ENCODE measurements at regions not wholly inside any gene's neighbourhood (a gene's known extent, or its start where the extent isn't known, plus 50 kb on each side); places are given as distances from the start of the nearest gene placed in this dataset.

DNA sequence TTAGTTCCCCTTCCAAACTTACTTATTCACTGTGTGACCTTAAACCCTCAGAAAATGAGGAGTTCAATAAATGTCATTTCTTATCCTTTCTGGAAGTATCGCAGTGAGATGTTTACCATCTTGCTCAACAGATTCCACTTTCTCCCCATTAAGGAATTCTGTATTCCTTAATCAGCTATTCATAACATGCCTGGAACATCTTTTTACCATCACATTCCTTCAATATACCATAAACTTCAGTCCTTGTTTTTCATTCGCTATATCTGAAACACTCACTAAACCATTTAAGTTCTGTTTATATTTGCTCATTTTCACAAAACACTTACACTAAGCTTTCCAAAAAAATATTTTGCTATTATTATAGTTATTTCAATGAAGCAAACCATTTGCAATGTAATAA is 1158.6 kb downstream of the CDH12 start:
- DNase-seq = no peak

DNA sequence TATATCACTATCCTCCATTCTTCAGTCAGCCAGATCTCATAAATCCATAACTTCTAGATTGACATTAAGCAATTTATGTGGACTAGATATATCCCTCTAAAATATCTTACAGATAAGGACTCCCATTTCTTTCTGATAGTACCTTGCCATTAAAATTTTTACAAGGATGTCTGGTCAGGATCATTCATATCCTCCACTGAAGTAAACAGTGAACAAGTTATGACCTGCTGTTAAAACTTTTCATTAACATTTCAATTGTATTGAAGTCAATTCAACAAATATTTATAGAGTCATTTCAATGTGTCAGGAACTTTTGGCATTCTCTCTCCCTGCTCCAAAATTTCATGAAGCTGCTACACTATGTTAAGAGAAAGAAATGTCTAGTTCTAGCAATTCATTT is 1159.6 kb downstream of the CDH12 start:
- no peak for DNase-seq

DNA sequence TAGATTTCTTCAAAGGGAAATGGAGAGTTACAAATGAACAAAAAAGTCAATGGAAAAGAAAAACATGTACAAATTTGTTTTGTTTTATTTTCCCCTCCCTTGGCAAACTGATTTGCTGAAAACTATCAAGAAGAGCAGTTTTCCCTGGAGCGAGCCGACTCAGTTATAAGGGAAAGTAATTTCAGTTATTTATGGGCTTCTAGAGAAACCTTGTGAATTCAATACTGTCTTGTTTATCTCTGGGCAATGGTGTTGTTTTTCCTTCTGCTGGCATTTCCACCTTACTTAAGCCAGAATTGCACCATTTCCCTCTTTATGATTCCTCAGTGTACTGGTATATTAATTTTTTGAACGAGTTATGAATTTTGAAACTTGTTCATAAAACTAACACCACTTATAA is 1163.6 kb downstream of the CDH12 start:
- no peak for DNase-seq

DNA sequence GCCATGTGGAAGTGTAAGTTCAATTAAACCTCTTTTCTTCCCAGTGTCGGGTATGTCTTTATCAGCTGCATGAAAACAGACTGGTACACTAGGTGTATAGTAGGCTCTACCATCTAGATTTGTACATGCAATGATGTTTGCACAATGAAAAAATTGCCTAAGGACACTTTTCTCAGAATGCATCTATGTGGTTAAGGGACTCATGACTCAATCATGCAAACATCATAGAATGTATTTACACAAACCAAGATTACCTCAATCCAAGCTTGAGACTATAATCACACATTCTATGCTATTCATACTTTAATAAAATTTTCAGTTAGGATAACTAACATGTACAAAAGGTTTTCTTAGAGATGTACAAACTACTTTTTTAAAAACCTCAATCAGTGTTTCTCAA is 1164.5 kb downstream of the CDH12 start:
- no peak for DNase-seq

DNA sequence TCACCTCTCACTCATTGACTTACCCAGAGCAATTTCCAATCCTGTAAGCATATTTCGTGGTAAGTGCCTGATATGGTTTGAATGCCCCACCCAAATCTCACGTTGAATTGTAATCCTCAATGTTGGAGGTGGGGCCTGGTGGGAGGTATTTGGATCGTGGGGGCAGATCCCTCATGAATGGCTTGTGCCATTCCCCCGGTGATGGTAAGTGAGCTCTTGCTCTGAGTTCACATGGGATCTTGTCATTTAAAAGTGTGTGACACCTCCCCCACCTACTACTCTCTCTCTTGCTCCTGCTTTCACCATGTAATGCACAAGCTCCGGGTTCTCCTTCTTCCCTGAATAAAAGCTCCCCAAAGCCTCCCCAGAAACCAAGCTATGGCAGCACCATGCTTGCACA is 1165.5 kb downstream of the CDH12 start:
- DNase-seq = no peak

DNA sequence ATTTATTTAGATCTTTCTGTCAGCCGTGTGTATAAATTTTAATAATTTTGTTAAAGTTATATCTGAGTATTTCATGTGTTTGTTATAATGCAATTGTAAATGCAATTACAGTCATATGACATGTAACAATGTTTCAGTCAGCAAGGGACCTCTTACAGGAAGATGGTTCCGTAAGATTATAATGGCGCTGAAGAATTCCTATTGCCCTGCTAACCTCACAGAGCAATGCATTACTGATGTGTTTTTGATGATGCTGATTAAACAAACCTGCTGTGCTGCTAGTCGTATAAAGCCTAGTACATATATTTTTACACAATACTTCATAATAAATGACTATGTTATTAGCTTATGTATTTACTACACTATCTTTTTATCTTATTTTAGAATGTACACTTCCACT is 1166.4 kb downstream of the CDH12 start:
- no peak for DNase-seq

DNA sequence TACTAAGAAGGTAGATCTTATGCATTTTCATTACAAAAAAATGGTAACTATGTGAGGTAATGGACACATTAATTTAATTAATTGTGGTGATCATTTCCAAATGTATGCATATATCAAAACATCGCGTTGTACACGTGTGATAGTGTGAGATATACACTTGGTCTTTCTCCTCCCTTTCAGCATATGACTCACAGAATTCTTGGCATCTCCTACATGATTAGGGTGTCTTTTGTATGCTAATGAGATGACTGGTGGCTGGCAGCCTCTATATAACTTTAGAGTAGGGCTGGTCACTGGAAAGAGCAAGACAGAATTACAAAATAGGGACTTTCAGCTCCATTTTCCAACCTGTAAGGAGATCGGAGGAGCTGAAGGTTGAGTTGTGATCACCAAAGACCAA is 1167.6 kb downstream of the CDH12 start:
- no peak for DNase-seq

DNA sequence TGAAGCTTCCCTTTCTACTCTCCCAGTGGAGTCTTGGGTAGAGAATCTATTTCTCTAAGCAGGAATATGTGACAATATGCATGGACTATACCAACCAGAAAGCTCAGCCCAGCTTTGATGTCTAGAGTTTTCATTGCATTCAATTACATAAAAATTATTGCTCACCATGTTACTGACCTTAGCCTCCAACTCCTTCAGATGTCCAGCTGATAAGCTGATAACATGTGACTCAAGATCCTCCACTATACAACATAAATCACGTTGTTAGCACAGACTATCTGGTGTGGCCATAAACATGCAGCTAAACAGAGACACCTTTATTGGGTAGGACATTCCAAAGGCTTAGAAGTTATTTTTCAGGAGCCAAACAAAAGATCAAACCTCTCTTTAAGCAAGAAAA is 1168.2 kb downstream of the CDH12 start:
- DNase-seq = no peak

DNA sequence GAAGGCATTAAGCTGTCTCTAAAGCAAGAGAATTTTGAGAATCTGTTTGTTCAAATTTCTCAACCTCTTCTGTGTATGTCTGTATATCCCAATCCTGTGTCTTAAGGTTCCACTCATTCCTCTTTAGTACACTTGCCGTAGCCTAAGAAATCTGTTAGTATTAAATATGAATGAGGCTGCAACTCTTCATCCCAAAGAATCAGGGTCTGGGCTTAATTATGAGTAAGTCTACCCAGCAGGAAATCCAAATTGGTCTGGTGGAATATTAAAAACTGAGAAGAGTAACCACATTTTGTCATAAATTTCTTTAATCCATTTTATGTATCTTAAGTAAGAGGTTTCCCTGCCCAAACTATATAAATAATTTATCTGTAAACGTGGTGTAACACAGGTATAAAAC is 1171.2 kb downstream of the CDH12 start:
- no peak for DNase-seq

DNA sequence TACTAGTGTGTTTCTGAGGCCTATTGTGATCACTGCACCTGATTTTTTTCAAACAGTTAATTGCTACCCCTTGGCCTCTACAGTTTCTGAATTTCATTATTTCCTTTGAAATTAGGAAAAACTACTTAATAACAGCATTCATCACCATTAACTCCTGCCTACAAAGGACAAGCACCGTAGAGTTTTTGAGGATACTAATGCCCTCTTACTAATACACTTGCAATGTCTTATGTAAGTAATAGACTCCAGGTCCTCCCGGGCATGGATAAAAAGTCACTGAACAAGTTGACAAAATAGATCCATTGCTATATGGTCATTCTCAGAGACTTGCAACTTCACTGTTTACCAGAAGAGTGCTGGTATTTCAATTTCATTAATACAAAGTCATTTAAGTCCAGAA is 1172.5 kb downstream of the CDH12 start:
- DNase-seq = no peak

DNA sequence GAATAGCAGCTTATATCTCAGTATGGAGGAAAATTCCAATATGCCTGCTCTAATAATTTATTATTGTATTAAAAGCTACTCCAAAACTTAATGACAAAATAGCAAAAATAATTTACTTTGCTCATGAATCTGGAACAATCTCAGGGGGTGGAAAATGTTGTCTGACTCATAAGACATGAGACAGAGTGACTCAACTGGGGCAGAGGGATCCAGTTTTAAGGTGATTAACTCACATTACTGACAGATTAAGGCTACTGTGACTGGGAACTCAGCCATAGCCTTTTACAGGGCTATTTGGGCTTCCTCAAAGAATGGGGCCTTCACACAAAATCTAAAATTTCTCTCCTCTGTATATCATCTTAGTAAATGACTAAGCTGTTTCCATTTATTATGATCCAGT is 1172.9 kb downstream of the CDH12 start:
- DNase-seq = no peak

DNA sequence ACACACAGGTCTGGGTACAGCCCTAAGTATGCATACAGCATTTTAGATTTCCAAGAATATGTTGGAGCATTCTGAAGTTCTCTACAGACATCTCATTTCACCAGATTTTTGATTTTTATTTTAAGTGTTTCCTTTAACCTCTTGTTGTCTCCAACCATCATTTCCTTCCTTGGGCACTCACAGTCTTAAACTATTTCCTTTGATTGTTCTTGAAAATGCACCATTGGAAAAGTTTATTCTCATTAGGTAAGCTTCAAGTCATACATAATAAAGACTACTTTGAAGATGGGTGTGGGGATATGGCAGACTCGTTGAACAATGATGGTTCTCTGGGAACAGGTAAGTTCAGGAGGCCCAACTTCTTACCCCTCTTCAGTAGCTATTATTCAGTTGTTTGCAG is 1174.6 kb downstream of the CDH12 start:
- DNase-seq = no peak

DNA sequence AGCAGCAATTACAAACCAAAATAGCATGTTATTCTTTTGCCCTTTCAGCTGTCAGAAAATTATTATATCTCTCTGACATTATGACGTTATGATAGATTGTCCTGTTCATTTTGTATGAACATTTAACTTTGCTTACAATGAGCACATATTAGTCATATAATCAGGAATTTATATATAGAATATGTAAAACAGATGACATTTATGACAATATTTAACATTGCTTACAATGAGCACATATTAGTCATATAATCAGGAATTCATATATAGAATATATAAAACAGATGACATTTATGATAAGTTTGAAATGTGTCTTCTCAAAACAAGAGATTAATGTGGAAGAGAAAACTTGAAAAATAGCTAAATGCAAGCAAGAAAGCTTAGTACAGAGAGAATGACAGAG is 1180.2 kb downstream of the CDH12 start:
- peak; percentile 35 for DNase-seq

DNA sequence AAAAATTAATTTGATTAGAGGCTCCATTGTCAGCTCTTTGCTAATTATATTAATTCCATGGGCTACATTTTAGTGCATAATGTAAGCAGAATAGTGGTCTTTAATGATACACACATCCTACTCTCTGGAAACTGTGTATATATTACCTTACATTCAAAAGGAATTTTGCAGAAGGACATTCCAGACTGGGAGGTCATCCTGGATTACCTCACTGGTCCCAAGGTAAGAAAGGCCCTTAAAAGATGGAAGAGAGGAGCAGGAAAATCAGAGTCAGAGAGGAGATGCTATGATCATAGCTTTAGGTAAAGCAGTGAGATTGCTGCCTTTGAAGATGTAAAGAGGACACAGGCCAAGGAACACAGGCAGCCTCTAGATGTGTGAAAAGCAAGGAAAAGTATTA is 1180.8 kb downstream of the CDH12 start:
- DNase-seq = no peak

DNA sequence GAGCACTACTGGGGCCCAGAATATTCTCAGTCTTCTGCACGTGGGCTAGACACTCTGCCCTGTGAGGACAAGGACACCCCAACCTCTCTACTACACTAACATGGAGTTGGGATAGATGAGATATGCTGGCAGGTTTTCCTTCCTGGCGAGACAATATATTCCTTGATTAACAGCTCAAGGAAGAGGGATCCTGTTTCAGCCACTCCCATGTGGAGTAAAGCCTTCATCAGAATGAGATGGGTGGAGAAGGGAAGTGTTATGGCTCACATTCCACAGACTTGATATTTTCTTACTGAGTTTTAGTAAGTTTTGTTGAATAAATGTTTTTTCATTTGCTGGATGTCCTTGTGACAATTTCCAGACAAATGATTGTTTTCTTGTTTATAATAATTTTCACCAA is 1187.6 kb downstream of the CDH12 start:
- no peak for DNase-seq

DNA sequence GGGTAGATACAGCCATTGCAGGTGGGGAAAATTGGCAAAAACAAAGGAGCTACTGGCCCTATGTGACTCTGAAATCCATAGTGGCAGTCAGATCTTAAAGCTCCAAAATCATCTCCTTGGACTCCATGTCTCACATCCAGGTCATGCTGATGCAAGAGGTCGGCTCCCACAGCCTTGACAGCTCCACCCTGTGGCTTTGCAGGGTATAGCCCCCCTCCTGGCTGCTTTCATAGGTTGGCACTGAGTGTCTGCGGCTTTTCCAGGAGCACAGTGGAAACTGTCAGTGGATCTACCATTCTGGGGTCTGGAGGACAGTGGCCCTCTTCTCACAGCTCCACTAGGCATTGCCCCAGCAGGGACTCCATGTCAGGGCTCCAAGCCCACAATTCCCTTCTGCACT is 1190.1 kb downstream of the CDH12 start:
- no peak for DNase-seq

DNA sequence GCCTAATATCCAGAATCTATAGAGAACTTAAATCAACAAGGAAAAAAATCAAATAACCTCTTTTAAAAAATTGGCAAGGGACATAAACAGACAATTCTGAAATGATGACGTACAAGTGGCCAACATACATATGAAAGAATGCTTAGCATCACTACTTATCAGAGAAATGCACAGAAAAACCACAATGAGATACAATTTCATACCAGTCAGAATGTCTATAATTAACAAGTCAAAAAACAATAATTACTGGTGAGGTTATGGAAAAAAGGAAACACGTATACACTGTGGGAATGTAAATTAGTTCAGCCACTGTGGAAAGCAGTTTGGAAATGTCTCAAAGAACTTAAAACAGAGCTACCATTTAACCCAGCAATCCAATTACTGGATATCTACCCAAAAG is 1192.0 kb downstream of the CDH12 start:
- no peak for DNase-seq

DNA sequence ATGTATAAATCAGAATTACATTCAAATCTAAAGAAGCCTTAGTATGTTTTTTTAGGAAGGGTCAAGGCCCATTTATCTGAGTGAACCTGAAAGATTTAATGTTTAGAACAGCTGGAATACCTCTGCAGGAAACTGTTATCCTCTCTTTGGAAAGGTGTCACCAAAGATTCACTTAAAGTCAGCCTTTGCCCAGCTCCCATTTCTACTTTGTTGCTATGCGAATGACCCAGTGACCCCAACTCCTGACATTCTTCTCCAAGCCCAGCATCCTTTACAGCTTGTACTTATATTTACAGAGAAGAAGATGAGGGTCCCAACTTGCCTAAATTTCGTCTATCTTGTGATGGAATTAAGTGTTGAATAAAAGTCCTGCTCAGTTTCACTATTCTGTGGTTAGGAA is 1198.6 kb downstream of the CDH12 start:
- no peak for DNase-seq

DNA sequence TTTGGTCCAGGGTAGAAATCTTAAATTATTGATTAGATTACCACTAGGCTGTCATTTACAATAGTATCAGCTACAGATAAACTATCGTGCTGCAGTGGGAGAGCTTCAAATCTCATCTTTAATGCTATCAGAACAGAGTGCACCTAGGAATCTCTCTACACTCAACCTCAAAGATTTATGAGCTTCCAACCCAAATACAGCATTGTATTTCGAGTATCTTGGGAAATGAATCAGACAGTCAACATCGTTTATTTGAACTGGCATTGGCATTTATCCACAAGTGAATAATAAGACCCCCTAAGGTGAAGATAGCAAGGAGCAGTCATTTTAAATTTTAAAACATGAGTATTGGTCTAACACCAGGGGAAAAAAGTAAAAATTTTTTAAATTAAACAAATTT is 1203.2 kb downstream of the CDH12 start:
- no peak for DNase-seq

DNA sequence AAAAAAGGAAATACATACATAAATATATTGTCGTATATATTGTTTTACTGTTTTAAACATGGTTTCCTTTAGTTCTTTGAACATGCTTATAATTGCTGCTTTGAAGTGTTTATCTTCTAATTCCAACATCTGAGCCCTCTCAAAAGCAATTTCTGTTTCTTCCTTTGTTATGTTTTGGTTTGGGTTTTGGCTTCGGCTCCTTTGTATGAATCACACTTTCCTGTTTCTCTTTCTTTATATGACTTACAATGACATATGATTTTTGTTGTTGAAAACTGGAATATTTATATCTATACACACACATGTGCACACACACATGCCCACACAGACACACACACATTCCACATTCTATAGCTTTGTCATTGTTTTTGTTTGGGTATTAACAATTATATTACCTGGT is 1206.7 kb downstream of the CDH12 start:
- no peak for DNase-seq

DNA sequence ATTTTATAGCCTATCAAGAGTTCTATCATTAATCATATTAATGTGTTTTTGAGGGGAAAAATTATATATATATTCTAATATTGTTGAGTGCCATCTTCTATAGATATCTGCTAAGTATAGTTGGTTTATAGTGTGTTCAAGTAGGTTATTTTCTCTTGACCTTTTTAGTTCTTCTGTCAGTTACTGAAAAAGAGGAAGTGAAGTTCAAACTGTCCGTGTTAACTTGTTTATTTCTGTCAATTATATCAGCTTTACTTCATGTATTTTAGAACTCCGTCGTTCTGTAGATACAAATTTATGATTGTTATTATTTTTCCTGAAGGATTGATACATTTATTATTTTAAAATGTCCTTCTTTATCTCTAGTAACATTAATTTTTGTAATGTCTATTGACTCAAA is 1209.1 kb downstream of the CDH12 start:
- no peak for DNase-seq

DNA sequence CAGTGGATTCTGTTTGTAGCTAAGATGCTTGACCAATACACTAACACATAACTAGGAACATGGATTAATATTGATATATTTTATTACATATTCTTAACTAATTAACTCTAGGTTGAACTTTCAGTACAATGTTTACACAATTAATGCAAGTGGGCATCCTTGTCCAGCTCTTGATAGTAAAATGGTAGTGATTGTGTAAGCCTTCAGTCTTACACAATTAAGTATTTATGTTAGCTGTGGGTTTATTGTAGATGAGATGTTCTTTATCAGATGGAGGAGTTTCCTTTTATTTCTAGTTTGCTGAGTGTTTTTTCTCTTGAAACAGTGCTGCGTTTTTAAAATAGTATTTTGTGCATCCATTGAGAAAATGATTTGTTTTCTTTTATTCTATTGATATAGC is 1210.8 kb downstream of the CDH12 start:
- DNase-seq = no peak

DNA sequence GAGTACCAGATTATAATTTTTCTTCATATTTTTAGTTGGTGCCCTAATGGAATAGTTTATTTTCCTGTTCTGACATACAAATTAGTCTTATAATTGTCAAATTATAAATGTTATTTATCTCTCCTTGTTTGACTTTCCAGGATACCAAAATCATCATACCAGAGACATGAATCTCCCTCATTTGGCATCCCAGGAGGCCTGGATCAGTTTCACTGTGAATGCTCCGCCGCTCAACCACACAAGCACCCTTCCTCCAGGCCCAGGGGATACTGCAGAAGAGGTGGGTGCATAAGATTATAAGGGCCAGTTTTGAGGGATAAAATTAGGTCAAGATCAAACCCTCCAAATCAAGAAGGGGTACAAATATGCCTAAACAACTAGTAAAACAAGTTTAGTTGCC is 1229.3 kb downstream of the CDH12 start:
- DNase-seq = no peak

DNA sequence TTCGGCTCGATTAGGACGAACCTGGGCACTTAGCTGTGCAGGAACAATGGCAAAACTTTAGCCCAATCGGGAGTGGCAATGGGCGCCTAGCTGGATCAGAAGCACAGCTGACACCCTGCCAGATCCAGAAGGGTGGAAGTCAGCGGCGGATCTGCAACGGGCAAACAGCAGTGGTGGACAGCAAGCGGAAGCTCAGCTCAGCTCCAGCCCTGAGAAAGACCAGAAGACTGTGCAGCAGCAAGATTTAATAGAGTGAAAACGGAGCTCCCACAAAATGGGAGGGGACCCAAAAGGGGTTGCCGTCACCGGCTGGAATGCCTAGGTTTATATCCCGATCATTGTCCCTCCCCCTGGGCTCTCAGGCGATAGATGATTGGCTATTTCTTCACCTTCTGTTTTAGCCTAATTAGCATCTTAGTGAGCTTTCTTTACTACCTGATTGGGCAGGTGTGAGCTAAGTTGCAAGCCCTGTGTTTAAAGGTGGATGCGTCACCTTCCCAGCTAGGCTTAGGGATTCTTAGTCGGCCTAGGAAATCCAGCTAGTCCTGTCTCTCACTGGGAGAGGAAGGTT is 1237.9 kb downstream of the CDH12 start:
- DNase-seq = no peak

DNA sequence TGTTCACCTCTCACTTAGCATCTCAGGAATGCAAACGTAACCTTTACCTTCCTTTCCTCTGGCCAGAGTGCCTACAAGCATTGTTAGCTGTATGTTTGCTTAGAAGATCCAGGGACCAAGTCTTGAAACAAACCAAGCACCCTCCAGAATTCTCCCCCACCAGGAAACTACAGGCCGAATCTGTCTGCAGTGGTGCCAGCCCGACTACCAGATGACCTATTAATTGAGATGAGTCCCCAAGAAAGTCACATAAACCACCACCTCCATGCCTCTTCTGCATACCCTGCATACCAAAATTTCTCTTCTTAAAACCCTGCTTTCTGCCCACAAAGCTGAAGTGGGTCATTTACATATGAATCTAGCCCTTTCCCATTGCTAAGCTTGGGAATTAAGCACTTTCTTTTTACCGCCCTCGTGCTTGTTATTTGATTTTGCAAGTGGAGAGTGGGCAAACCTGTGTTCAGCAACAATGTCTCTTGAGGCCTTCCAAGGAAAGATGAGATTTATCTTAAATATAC is 1239.1 kb downstream of the CDH12 start:
- DNase-seq = no peak

Data from skin of body (tissue), 1 donor.